ENCODE measurements at regions not wholly inside any gene's neighbourhood (a gene's known extent, or its start where the extent isn't known, plus 50 kb on each side); places are given as distances from the start of the nearest gene placed in this dataset.

DNA sequence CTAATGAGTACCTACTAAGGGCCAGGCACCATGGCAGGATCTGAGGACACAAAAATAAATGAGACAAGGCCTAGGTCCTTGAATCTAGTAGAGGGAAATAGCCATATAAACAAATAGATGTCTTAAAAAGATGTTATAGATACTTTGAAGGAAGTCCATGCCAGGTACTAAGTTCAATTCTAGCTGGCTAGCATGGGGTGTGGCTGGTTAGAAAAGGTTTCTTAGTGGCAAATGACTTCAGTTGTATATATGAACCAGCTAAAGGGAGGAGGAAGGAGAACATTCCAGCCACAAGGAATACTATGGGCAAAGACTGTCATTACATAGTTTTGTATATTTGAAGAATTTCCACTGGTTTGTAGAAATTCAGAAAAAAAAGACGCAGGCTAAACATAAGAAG lies 133.6 kb upstream of the BMP4 start:
- no peak for DNase-seq (ENCODE audit: low read depth)

DNA sequence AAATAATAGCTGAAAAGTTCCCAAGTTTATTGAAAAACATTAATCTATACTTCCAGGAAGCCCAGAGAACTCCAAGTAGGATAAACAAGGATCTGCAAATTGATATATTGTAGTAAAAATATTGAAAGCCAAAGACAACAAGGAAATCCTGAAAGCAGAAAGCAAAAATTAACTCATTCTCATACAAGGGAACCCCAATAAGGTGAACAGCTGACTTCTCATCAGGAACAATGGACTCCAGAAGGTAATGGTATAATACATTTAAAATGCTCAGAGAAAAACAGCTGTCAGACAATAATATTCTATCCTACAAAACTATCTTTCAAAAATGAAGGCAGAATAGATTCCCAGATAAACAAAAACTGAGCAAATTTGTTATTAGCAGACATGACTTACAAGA lies 138.1 kb upstream of the BMP4 start:
- DNase-seq (ENCODE audit: low read depth), result no peak

DNA sequence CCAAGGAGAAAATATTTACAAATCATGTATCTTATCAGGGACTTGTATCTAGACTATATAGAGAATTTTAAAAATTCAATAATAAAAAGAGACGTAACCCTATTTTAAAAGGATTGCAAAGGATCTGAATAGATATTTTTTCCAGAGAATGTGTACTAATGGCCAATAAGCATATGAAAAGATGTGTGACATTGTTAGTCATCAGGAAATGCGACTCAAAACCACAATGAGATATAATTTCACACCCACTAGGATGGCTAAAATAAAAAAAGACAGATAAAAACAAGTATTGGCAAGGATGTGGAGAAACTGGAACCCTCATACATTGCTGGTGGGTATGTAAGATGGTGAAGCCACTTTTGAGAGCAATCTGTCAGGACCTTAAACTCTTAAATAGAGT lies 141.9 kb upstream of the BMP4 start:
- peak; percentile 32 for DNase-seq (ENCODE audit: low read depth)

DNA sequence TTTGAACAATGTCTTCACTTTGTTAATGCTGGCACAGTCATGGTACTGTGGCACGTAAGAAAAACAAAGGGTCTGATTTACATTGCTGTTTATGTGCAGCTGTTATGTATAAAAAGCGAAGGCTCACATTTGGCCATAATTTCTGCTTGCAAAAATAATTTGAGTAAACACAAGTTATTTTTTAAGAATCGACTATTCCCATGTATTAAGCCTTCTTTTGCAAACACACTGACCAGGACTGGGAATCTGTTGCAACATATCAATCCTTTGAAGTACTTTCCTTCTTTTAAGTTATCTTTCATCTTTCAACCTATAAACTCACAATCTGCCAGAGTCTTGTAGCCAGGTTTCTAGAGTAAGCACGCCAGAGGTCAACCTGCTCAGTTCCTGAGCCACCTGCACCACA lies 145.4 kb upstream of the BMP4 start:
- no peak for DNase-seq (ENCODE audit: low read depth)

DNA sequence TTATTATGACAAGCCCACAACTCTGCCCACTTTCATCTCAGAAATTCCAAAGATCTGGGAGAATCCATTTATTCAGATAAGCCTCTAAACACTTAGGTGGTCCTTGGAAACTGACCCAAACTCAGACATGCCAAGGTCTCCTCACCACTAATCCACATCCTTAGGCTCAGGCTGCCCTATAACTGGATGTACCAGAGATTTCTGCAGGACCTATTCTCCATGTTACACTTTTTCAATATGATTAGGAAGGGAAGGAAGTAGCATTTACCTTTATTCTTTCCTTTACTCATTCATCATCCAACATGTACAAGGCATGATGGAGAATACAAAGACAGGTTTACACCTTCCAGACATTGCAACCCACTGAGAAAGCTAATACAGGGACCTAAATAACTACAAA lies 145.9 kb upstream of the BMP4 start:
- no peak for DNase-seq (ENCODE audit: low read depth)

DNA sequence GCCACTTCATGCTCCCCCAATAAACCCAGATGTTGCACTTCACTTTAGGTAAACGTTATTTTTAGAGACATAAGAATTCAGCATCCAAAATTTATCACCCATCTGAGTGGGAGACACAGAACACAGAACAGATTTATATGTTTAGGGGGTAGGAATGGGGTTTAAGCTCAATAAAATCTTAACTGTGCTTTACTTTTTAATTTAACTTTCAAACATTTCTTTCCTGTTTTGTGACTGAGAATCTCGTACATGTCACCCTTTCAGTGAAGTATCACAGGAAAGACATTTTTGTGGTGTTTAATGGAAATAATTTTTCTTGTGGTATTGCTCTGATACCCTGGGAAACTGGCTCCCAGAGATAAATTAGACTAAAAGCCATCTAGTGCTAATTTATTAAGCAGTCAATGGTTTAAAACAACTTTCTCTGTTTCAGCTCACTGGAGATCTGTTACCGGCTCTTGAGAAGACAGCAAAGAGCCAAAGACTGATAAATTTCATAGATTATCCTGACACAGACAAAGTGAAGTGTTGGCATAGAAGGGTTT lies 148.0 kb upstream of the BMP4 start:
- DNase-seq (ENCODE audit: low read depth), result no peak

DNA sequence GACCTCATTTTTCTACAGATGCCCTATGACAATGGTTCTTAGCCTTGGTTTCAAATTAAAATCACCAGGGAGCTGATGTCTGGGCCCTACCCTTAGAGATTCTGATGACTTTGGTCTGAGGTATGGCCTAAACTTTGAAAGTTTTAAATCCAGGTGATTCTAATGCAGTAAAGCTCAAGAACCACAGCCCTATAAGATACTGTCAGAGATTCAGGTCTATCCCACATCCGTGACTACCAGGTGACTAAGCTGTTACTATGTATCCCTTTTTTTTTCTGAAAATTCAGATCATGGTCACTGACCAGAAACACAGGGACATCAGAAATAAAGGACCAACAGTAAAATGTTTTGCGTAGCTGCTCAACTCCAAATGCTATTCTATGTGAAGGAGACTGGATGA lies 148.8 kb upstream of the BMP4 start:
- DNase-seq (ENCODE audit: low read depth), result no peak

DNA sequence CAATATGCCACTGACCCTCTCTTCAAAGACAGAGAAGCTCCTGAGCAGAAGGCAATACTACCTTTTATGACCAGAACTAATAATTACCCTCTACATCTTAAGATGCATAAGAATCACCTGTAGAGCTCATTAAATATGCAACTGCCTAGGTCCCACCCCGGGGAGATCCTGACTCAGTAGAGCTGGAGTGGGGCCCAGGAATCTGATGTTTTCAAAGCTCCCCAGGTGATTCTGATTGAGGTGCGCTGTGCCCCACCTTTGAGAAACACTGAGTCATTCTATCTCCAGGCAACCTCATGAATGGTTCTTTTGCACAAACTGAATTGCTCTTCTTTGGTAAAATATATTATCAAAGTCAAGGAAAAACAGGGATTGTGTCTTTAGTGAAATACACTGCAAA lies 149.3 kb upstream of the BMP4 start:
- no peak for DNase-seq (ENCODE audit: low read depth)

DNA sequence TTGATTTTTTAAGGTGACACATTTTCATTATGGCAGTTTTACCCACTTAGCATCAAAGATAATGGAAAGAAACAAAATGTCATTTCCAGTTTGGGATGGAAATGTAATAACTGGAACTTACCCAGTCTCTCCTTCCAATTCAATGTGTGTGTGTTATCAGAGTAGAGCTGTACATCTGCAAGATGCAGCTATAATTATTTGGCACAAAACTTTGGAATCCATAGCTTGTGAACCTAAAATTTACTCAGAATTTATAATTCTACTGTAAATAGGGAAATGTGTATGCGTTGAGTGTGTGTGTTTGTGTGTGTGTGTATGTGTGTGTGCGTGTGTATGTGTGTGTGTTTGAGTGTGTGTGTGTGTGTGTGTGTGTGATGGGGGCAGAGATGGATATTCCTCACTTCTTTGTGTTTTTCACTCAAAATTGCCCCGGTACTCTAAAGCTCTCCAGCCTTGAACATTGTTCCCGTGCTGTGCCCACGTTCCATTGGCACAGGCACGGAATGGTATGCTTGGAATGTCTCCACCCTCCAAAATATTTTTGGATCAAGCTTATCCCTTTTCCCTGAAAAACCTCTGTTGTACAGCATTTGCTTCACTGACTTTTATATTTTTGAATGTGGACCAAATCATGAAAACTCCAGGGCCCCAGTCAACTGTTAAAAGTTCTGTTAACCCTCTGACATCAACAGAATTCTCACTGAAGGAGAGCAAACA lies 150.2 kb upstream of the BMP4 start:
- DNase-seq (ENCODE audit: low read depth), result no peak

DNA sequence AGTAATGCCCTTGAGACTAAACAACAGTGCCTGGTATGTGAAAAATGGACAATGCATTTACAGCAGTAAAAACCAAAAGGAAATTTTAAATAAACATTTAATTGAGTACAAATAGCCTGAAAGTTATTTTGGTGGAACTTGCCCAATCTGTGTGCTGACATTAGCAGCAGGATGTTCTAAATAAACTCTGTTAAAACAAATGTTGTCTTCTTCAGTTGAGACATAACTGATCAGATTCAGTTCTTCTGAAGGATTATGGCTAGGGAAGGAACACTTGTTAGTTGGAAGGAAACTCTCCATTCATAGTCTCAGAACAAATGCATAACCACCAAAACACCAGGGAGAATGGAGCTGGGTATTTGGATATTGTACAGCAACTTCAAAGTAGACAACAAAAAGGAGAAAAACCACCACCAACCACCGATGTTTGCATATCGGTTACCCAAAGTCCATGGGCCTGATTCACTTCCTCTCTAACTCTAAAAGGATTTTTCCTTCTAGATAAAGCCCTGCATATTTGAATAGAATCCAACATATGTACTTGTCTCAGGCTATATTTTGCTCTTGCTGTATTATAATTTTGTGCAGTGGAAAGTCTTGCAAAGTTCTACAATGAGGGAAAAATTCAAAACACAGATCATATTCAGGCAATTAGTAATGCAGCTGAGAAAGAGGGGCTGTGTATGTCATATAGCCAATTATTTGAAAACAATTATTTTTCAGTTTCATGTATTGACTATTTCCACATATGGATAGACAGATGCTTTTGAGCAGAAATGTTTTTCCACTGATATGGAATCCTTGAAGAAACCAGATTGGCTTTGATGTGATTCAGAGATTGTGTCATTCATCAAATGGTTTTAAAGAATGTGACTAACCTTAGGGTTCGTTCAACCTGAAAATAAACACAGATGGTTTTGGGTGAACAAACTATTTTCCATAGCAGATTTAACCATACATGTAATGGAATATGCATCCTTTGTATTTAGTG lies 152.2 kb upstream of the BMP4 start:
- DNase-seq (ENCODE audit: low read depth), result peak; percentile 96

DNA sequence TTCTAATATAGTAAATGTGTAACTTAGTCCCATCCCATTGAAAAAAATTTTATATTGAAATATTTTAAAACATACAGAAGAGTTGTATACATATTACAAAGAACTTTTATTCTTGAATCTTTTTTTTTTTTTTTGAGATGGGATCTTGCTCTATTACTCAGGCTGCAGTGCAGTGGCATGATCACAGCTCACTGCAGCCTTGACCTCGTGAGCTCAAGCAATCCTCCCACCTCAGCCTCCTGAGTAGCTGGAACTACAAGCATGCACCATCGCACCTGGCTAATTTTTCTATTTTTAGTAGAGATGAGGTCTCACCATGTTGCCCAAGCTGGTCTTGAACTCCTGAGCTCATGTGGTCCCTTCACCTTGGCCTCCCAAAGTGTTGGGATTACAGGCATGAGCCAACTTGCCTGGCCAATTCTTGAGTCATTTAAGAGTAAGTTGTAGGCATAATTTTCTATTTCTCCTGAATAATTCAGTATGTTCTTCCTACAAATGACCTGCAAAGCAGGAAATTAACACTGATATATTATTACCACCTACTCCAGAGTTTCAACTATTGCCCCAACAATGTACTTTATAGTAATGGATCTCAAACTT lies 153.0 kb upstream of the BMP4 start:
- no peak for DNase-seq (ENCODE audit: low read depth)

DNA sequence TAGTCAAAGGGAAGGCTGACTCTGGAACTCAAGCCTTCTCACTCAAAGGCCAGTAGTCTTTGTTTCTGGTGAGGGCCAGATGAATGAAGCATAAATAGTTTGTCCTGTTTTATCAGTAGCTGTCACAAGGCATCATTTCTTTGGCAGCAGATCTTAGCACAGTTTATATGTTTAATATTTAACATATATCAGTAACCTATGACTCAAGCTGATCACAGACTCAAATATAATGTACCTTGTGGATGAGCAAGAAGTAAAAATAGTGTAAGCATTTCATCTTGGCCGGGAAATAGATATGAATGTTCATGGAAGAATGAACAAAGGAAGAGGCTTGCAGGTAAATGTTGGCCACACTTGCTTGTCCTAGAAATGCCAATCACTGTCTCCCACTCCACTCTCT lies 158.3 kb upstream of the BMP4 start:
- DNase-seq (ENCODE audit: low read depth), result no peak

DNA sequence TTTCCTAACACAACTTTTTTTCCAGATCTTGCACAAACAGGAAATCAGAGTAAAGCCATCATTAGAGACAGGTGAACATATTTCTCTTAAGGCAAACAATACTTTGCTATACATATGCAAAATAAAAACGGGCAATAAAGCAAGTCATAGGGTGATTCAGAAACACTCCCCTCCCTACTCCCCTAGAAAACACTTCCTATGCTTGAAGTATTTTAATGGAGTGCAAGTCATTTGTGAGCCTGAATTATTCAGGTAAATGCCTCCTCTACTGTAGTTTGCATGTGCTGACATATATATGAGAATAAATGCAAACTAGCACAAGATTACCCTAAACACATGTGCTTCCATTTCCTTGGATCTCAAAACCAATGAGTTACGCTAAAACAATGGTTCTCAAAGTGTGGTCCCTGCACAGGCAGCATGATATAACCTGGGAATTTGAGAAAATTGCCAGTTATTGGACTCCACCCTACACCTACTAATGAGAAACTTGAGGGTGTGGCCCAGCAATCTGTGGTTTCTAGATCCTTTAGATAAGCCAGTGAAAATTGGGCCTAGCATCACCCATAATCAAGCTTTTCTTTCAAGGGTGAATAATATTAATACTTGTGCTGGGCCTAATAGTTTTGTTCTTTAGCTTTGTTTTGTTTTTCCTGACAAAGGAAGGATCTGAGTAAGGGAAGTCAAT lies 159.7 kb upstream of the BMP4 start:
- DNase-seq (ENCODE audit: low read depth), result no peak

DNA sequence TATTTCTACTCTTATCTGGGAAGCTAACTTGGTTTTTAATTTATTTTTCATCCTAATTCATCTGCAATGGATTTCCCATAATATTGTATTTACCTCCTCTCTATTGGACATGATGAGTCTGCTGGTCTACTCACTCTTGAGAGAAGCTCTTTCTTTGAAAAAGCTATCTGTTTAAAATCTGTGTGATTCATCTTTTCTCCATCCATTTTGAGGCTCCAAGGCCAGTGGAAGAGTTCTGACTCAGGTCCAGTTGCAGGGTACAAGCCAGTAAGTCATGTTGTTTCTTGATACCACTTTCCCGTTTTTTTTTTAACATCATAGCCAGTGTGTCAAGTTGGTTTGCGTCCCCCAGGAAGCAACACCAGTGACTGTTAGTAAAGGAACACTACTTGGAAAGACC lies 160.3 kb upstream of the BMP4 start:
- peak; percentile 68 for DNase-seq (ENCODE audit: low read depth)

DNA sequence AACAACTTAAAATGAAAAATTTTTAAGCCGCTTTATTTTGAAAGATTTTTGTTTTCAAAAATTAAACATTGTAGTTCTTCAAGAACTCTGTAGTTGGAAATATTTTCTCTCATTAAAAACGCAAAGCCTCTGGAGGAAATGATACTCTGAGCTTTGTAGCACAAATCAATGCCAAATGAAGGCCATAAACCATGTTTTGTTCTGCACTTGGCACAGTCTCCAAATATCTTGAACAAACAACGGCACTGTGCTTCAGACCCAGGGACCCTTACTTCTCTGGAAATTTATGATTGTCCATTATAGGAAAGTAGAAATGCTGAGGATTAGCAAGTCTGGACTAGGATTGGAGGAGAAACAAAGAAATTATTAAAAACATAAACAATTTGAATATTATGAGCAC lies 160.8 kb upstream of the BMP4 start:
- no peak for DNase-seq (ENCODE audit: low read depth)

DNA sequence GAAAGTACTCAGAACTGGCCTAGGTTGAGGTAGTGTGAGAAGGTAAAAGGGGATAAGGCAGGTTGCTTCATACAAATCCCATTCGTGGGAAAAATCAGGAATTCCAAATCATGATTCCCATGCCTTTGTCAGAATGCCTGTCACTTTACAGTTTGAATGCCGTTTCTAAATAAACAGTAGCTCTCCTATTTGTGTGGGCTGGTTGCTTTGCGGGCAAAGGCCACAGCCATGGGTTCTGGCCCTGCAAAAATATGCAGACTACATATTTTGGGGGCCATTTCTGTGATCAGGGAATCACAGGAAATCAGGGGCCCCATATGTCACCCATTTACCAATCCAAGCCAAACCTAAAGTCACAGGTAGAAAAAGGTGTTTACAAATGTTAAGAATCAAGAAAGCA lies 161.3 kb upstream of the BMP4 start:
- DNase-seq (ENCODE audit: low read depth), result no peak

DNA sequence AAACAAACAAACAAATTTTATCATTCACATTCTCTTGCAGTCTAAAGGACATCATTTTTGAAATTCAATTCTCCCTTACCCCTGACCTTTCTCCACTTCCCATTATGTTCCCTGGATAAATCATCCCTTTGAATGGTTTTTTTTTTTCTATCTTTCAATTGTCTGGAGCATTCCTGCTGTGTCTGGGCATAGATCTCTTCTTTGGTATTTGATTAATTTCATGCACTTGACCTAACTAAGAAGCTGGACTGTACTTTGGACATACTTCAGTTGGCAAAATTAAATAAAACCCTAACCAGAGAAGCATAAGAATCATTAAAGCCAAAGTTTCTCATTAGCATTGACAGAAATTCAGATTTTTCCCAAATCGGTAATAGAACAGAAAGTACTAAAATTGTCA lies 163.6 kb upstream of the BMP4 start:
- no peak for DNase-seq (ENCODE audit: low read depth)

DNA sequence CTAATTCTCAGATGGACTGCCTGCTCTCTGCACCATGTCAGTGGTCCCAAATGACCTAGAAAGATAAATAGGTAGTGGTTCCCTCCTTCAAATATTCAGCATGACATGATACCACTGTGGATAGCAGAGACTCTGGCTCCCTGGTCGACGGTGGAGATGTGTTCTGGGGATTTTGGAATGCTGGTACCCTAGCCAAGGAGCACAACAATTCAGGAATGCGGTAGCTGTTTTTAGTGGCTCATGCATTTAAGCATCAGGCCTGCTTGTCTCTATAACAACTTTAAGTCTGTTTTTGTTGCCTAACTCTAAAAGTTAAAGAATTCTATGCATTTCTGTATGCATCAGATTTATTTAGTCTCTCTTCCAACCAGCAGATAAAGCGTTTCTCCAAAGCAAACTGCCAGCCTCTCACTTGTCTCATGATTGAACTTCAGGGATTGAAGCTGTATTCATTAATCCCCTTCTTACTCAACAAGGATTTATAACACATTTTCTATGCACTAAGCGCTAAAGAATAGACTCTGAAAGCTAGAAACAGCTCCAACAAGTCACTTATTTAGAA lies 164.9 kb upstream of the BMP4 start:
- no peak for DNase-seq (ENCODE audit: low read depth)

DNA sequence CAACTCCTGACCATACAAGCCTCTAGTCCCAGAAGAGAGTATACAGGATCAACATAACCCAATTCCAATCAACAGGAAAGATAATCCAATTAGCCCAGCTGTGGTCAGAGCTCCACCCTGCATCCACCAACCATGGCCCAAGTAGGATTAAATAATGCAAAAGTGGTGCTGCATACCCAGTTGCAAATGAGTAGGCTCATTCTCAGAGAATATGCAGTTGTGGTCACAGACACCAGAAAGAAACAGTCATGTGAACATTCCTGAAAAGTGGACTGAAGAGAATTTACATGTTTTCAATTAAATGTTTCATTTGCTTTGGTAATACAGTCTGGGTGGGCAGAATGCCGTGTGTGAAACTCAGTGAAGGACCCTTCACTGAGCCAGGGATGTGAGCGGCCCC lies 167.2 kb upstream of the BMP4 start:
- DNase-seq (ENCODE audit: low read depth), result no peak

DNA sequence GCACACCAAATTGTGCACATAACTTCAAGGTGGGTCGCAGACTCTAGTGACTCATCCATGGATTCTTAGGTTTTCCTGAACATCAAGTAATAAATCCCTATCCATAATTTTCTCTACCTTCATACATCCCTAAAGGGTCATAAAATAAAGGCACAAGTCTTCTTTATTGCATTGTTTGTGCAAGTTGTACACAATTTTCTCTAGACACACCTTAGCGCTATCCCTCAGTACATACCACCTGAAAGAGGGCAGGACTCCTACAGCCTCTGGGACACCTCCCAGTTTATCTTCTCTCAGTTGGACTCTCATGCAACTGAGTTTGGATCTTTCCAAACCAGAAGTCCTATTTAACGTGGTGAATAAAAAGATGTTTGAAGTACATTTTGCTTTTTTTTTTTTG lies 168.5 kb upstream of the BMP4 start:
- no peak for DNase-seq (ENCODE audit: low read depth)

DNA sequence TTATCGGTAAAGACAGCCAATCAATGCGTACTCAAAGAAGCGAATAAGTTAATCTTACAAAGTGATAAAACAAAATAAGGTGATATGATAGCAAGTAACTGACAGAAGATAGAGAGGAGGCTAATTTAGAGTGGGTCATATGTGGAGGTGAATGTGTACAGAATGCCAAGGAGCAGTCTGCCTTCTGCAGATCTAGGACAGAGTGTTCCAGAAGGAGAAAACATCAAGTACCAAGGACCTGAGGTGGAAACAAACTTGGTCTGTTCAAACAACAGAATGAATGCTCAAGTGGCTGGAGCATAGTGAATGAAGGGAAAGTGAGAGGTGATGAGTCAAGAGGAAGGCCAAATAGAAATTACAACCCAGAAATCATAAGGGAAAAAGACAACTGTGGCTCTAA lies 170.3 kb upstream of the BMP4 start:
- no peak for DNase-seq (ENCODE audit: low read depth)

Data from HT1080 (cell line).